AG04450 (cell line): ENCODE measurements at regions not wholly inside any gene's neighbourhood (a gene's known extent, or its start where the extent isn't known, plus 50 kb on each side); places are given as distances from the start of the nearest gene placed in this dataset.

Source experiments
- CTCF ChIA-PET: fragments of 300-600, 350-600 bp; formaldehyde crosslinking; extraction: SDS; loops from one replicate; lab custom pipeline; 2022; ENCODE audit warnings: antibody characterized with exemption, inconsistent platforms; lab: Charles Lee
- POLR2A ChIA-PET: fragments of 350-600 bp; formaldehyde crosslinking; extraction: SDS; loops from one replicate; lab custom pipeline; 2021; ENCODE audit warnings: antibody characterized with exemption, inconsistent platforms; lab: Yijun Ruan, JAX
- DNase-seq: peaks from one replicate; pipeline ENCODE4 v3.0.0-alpha.2; 2011; ENCODE audit warnings: low read depth, low spot score
- H3K27ac ChIP-seq: one replicate; pipeline ENCODE4 v1.5.1; 2012; ENCODE audit warnings: low read depth, low read length, control low read depth
- H3K27me3 ChIP-seq: one replicate; pipeline ENCODE4 v1.6.0; 2012; ENCODE audit warnings: low read length; ENCODE audit not compliant: control insufficient read depth, insufficient read depth
- H3K4me3 ChIP-seq: 2 replicates; pipeline ENCODE4 v1.5.1; 2011; ENCODE audit warnings: mild to moderate bottlenecking, low read depth, low read length, control low read depth
- H3K9me3 ChIP-seq: 2 replicates; pipeline ENCODE4 v1.5.1; 2012; ENCODE audit warnings: low read length; ENCODE audit not compliant: control insufficient read depth, insufficient read depth
- TF ChIP-seq, protein P1 (sequence below): IDR thresholded peaks from 2 replicates; pipeline ENCODE4 v1.5.1; 2011; ENCODE audit warnings: low read depth, low read length, control low read depth, inconsistent platforms

DNA sequence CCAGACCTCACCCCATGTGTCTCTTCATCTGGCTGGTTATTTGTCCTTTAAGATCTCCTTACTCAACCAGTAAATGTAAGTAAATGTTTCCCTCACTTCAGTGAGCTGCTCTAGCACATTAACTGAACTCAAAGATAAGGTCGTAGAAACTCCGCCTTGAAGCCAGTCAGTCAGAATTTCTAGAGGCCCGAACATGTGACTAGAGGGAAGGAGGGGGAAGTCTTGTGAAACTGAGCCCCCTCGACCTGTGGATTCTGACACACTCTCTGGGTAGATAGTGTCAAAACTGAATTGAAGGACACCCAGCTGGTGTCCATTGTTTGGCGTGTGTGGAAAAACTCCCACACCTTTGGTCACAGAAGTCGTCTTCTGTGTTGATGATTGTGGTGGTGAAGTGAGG, 933.9 kb downstream of the ADGRL3 start:
- ChIA-PET CTCF (no interaction called here), POLR2A (no interaction called here)
- peaks cover 16% of the 10 kb centered on the region for H3K9me3 ChIP-seq
- H3K4me3 ChIP-seq, result no peak overlapping the region
- H3K27me3 ChIP-seq, result no peaks in the 10 kb centered on the region
- H3K27ac ChIP-seq, result no peak overlapping the region
- TF ChIP-seq, protein P1, sequence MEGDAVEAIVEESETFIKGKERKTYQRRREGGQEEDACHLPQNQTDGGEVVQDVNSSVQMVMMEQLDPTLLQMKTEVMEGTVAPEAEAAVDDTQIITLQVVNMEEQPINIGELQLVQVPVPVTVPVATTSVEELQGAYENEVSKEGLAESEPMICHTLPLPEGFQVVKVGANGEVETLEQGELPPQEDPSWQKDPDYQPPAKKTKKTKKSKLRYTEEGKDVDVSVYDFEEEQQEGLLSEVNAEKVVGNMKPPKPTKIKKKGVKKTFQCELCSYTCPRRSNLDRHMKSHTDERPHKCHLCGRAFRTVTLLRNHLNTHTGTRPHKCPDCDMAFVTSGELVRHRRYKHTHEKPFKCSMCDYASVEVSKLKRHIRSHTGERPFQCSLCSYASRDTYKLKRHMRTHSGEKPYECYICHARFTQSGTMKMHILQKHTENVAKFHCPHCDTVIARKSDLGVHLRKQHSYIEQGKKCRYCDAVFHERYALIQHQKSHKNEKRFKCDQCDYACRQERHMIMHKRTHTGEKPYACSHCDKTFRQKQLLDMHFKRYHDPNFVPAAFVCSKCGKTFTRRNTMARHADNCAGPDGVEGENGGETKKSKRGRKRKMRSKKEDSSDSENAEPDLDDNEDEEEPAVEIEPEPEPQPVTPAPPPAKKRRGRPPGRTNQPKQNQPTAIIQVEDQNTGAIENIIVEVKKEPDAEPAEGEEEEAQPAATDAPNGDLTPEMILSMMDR, result no peak
- DNase-seq, result no peak

DNA sequence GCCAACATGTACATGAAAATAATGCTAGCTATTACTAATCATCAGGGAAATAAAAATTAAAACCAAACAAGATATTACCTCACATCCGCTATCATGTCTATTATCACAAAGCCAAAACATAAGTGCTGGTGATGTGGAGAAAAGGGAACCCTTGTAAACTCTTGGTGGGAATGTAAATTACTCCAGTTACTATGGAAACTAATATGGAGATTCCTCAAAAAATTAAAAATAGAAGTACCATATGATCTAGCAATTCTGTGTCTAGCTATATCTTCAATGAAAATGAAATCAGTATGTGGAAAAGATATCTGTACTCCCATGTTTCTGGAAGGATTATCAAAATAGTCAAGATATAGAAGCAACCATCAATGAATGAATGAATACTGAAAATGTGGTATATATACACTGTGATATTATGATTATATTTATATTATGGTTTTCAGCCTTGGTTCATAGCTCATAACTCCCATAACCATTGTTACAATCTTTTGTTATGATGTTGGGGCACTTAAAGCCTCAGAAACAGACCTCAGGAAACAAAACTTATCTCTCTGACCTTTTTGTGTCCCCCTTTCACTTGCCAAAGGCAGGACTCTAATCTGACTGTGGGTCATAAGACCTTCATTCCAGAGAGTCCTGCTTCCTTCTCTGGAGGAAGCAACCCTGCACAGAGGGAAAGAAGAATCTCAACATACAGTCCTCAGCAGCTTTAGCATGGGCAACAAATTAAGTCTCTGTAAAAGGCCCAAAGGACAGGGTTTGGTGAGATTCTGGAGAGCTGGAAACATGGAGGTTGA, 933.2 kb downstream of the ADGRL3 start:
- Histone ChIP-seq H3K9me3 (peaks cover 16% of the 10 kb centered on the region), H3K27me3 (no peaks in the 10 kb centered on the region), H3K27ac (no peak overlapping the region), H3K4me3 (no peak overlapping the region)
- DNase-seq, result no peak
- ChIA-PET CTCF (no interaction called here), POLR2A (no interaction called here)
- TF ChIP-seq, protein P1, result no peak

- ChIA-PET POLR2A (no interaction called here), CTCF (no interaction called here)
Observed at GRCh38 chr4:62131049-62131448, 930.9 kb downstream of the ADGRL3 start.

GRCh38 chr4:62130637-62131036, 930.5 kb downstream of the ADGRL3 start:
- ChIA-PET POLR2A (no interaction called here), CTCF (no interaction called here)
- DNase-seq, result no peak
- Histone ChIP-seq H3K9me3 (peaks cover 17% of the 10 kb centered on the region), H3K27me3 (no peaks in the 10 kb centered on the region), H3K27ac (no peak overlapping the region), H3K4me3 (no peak overlapping the region)
- TF ChIP-seq, protein P1, result no peak

More at GRCh38 chr4:62131049-62131448, 930.9 kb downstream of the ADGRL3 start:
- Histone ChIP-seq H3K27ac (no peak overlapping the region), H3K4me3 (no peak overlapping the region), H3K27me3 (no peaks in the 10 kb centered on the region), H3K9me3 (peaks cover 17% of the 10 kb centered on the region)
- no peak for DNase-seq
- TF ChIP-seq, protein P1, result no peak

GRCh38 chr4:62130230-62130629, 930.1 kb downstream of the ADGRL3 start:
- peaks cover 17% of the 10 kb centered on the region for H3K9me3 ChIP-seq
- CTCF ChIA-PET, result no interaction called here
- no peaks in the 10 kb centered on the region for H3K27me3 ChIP-seq
- TF ChIP-seq, protein P1, result no peak
- H3K4me3 ChIP-seq, result no peak overlapping the region
- POLR2A ChIA-PET, result no interaction called here
- H3K27ac ChIP-seq, result no peak overlapping the region
- DNase-seq, result no peak
